GM12878 (cell line): ENCODE measurements at regions not wholly inside any gene's neighbourhood (a gene's known extent, or its start where the extent isn't known, plus 50 kb on each side); places are given as distances from the start of the nearest gene placed in this dataset.
"Not testable (repeated sequence)": the region's sequence is repeated elsewhere in the genome, so short reads cannot be mapped to it uniquely, and the experiment has no call there.

ENCODE experiments used
- ATAC-seq: fragments of 200-7000 bp; cut with Tn5 transposase; 3 replicates; pipeline ENCODE4 v1.9.1; 2020; ENCODE audit warnings: mild to moderate bottlenecking, moderate library complexity
- BruUV-seq: library from RNA; stranded (reverse); fragments of 400-500 nt; replicated peaks from 2 replicates; lab custom pipeline; 2021; lab: Mats Ljungman, UMichigan
- CTCF ChIA-PET: fragments of 300-600 bp; sonication (Branson Sonifier 250); formaldehyde crosslinking; extraction: SDS; loops from one replicate; lab custom pipeline; 2021; ENCODE audit warnings: inconsistent platforms; lab: Yijun Ruan, JAX
- POLR2A ChIA-PET: fragments of 350-600 bp; formaldehyde crosslinking; extraction: SDS; loops from one replicate; lab custom pipeline; 2021; ENCODE audit warnings: inconsistent platforms; lab: Charles Lee
- RAD21 ChIA-PET: fragments of 300-600 bp; sonication (Branson Sonifier 250); formaldehyde crosslinking; loops from one replicate; lab custom pipeline; 2023; ENCODE audit warnings: antibody characterized with exemption; ENCODE audit not compliant: unreplicated experiment; lab: Charles Lee
- SMC1A ChIA-PET: fragments of 300-600 bp; sonication (Branson Sonifier 250); formaldehyde crosslinking; loops from one replicate; lab custom pipeline; 2023; ENCODE audit not compliant: unreplicated experiment, uncharacterized antibody; lab: Charles Lee
- DNase-seq: peaks from one replicate; pipeline ENCODE4 v3.0.0-alpha.2; 2011; ENCODE audit warnings: low read depth, low spot score
- FAIRE-seq: peaks from 3 replicates; lab custom pipeline; 2011; peaks lifted over from hg19 to GRCh38; lab: Jason Lieb, UNC
- H2AFZ ChIP-seq: 2 replicates; pipeline ENCODE4 v1.6.0; 2011; ENCODE audit warnings: low read depth, low read length, control low read depth; ENCODE audit not compliant: control insufficient read depth
- H3K27ac ChIP-seq: 2 replicates; pipeline ENCODE4 v1.5.1; 2011; ENCODE audit warnings: control low read depth; ENCODE audit not compliant: control insufficient read depth, insufficient read depth
- H3K27me3 ChIP-seq, 2 experiments: replicated peaks in 1 of 2; 2 replicates each; pipeline versions ENCODE4 v1.6.0 to v1.6.1; 2011; ENCODE audit warnings: low read length in 1 of 2; ENCODE audit not compliant: control insufficient read depth in 2 of 2, insufficient read depth in 2 of 2
- H3K36me3 ChIP-seq, 2 experiments: 2 replicates each; pipeline ENCODE4 v1.5.1; 2011; ENCODE audit warnings: low read length in 1 of 2; ENCODE audit not compliant: control insufficient read depth in 2 of 2, insufficient read depth in 2 of 2
- H3K4me1 ChIP-seq: 2 replicates; pipeline ENCODE4 v1.6.1; 2011; ENCODE audit warnings: mild to moderate bottlenecking, low read length, moderate library complexity, mixed read lengths; ENCODE audit not compliant: control insufficient read depth, insufficient read depth
- H3K4me2 ChIP-seq: 2 replicates; pipeline ENCODE4 v1.6.0; 2011; ENCODE audit warnings: control low read depth; ENCODE audit not compliant: control insufficient read depth, insufficient read depth
- H3K4me3 ChIP-seq: fragments of 200-600 bp; sonication (generic); 2 replicates; pipeline ENCODE4 v1.5.1; 2016
- H3K79me2 ChIP-seq: 2 replicates; pipeline ENCODE4 v1.6.0; 2011; ENCODE audit warnings: low read length; ENCODE audit not compliant: control insufficient read depth, insufficient read depth
- H3K9ac ChIP-seq: 2 replicates; pipeline ENCODE4 v1.8.0; 2011; ENCODE audit warnings: low read length, control low read depth, mixed read lengths; ENCODE audit not compliant: control insufficient read depth, insufficient read depth
- H3K9me3 ChIP-seq: replicated peaks from 3 replicates; pipeline ENCODE4 v1.5.1; 2011; ENCODE audit warnings: mild to moderate bottlenecking, low read length; ENCODE audit not compliant: control insufficient read depth, insufficient read depth
- H4K20me1 ChIP-seq: 2 replicates; pipeline ENCODE4 v1.6.0; 2011; ENCODE audit not compliant: control insufficient read depth, insufficient read depth
- WGBS: methylation state at CpG from one replicate; pipeline ENCODE4 v1.1.6; 2016; ENCODE audit warnings: low lambda C conversion rate; ENCODE audit not compliant: insufficient replicate concordance, insufficient coverage; ENCODE audit errors: missing lambda C conversion rate; 5-methylcytosine and 5-hydroxymethylcytosine counted together
- in situ Hi-C: fragments of 300-500 bp; cut with MboI; formaldehyde crosslinking; loops from 9 replicates; pipeline ENCODE4 v1.14.3; 2018; ENCODE audit warnings: mixed read lengths
- intact Hi-C: fragments of 100-400 bp; cut with micrococcal nuclease; formaldehyde crosslinking; loops from one replicate; pipeline ENCODE4 v1.14.2; 2022; ENCODE audit not compliant: unreplicated experiment

GRCh38 chr9:40916399-40916783 is 212.1 kb downstream of the FOXD4L6 start:
- H3K36me3 ChIP-seq, FAIRE-seq, H4K20me1 ChIP-seq, H3K79me2 ChIP-seq, H2AFZ ChIP-seq, SMC1A ChIA-PET, DNase-seq, CTCF ChIA-PET, H3K4me2 ChIP-seq, H3K4me3 ChIP-seq, H3K9ac ChIP-seq, RAD21 ChIA-PET, ATAC-seq, BruUV-seq, H3K4me1 ChIP-seq, in situ Hi-C loops, H3K9me3 ChIP-seq, intact Hi-C loops, H3K27ac ChIP-seq, H3K27me3 ChIP-seq, POLR2A ChIA-PET: not testable (repeated sequence)
- WGBS, result 64% methylated on average over 5 of the region's 5 CpGs

- ATAC-seq, H3K4me1 ChIP-seq, intact Hi-C loops, in situ Hi-C loops, RAD21 ChIA-PET, H4K20me1 ChIP-seq, H3K79me2 ChIP-seq, H3K27me3 ChIP-seq, SMC1A ChIA-PET, H3K4me3 ChIP-seq, FAIRE-seq, BruUV-seq, POLR2A ChIA-PET, DNase-seq, H3K27ac ChIP-seq, H3K4me2 ChIP-seq, H2AFZ ChIP-seq, CTCF ChIA-PET, H3K9me3 ChIP-seq, H3K9ac ChIP-seq, H3K36me3 ChIP-seq: not testable (repeated sequence)
- 69% methylated on average over 13 of the region's 13 CpGs for WGBS
Measured at GRCh38 chr9:40915660-40916398, 212.7 kb downstream of the FOXD4L6 start.
